Breast epithelium (tissue), 4 donors: ENCODE measurements at regions not wholly inside any gene's neighbourhood (a gene's known extent, or its start where the extent isn't known, plus 50 kb on each side); places are given as distances from the start of the nearest gene placed in this dataset.

Experiments
- DNase-seq, 2 donors: peaks; one replicate each; pipeline ENCODE4 v3.0.0-alpha.2; 2019; ENCODE audit warnings: low spot score in 2 of 2
- H3K27ac ChIP-seq, 2 donors: fragments of 200-600 bp; sonication (generic) in 1 of 2; one replicate each; pipeline ENCODE4 v1.5.1; 2016 to 2019; ENCODE audit warnings: mild to moderate bottlenecking in 1 of 2
- H3K27me3 ChIP-seq, 2 donors: fragments of 200-600 bp; sonication (generic) in 1 of 2; one replicate each; pipeline versions ENCODE4 v1.5.1 to v1.6.0; 2017 to 2019; ENCODE audit warnings: control low read depth in 1 of 2, mild to moderate bottlenecking in 1 of 2
- H3K36me3 ChIP-seq: fragments of 200-600 bp; one replicate; pipeline ENCODE4 v1.5.1; 2019
- H3K4me1 ChIP-seq, 2 donors: fragments of 200-600 bp; sonication (generic); one replicate each; pipeline ENCODE4 v1.5.1; 2016 to 2019; ENCODE audit warnings: control low read depth in 1 of 2
- H3K4me3 ChIP-seq, 3 donors: fragments of 200-600 bp; sonication (generic); 1 replicate in 2 of 3; 2 replicates in 1 of 3; pipeline ENCODE4 v1.5.1; 2016 to 2019; ENCODE audit warnings: mild to moderate bottlenecking in 3 of 3, moderate library complexity in 2 of 3
- H3K9me3 ChIP-seq, 2 donors: fragments of 200-600 bp; sonication (generic) in 1 of 2; one replicate each; pipeline ENCODE4 v1.5.1; 2016 to 2019; ENCODE audit warnings: control low read depth in 1 of 2
- POLR2A ChIP-seq: fragments of 450-650 bp; IDR thresholded peaks from one replicate; pipeline ENCODE4 v1.6.1; 2016; ENCODE audit warnings: antibody characterized with exemption, mild to moderate bottlenecking, moderate library complexity
- POLR2AphosphoS5 ChIP-seq, 3 donors: sonication (generic); formaldehyde crosslinking; IDR thresholded peaks; one replicate each; pipeline ENCODE4 v1.6.1; 2017; ENCODE audit warnings: antibody characterized with exemption in 3 of 3
- intact Hi-C: fragments of 100-400 bp; cut with DNase I; formaldehyde crosslinking; loops from one replicate; pipeline ENCODE4 v1.15.1; 2023; ENCODE audit warnings: low total_unique reads
- TF ChIP-seq, protein P1 (sequence below), 3 donors: fragments of 450-650 bp; IDR thresholded peaks; one replicate each; pipeline ENCODE4 v1.5.1; 2016 to 2017; ENCODE audit warnings: antibody characterized with exemption in 3 of 3, mild to moderate bottlenecking in 3 of 3, moderate library complexity in 3 of 3

DNA sequence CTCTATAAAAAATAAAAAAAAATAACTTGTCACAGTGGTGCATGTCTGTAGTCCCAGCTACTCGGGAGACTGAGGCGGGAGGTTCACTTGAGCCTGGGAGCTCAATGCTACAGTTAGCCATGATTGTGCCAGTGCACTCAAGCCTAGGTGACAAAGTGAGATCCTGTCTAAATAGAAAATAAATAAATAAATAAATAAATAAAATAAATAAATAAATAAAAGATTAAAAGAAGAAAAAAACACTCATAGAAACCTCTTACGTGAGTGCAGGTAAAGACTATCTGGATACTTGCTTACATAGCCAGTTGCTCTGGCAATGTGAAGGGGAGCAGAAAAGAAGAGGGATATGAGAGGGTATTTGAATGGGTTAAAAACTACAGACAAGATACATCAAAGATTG, 242.5 kb upstream of the PCDH15 start:
- no peak overlapping the region for H3K27ac ChIP-seq
- no peaks in the 10 kb centered on the region for H3K4me1 ChIP-seq
- no peak overlapping the region for H3K4me3 ChIP-seq
- H3K36me3 ChIP-seq = no peaks in the 10 kb centered on the region
- no peaks in the 10 kb centered on the region for H3K9me3 ChIP-seq
- no peak for TF ChIP-seq POLR2AphosphoS5 (IDR thresholded peaks at IDR 0.05)
- H3K27me3 ChIP-seq = no peaks in the 10 kb centered on the region
- intact Hi-C loops = no loop called here
- DNase-seq = no peak

DNA sequence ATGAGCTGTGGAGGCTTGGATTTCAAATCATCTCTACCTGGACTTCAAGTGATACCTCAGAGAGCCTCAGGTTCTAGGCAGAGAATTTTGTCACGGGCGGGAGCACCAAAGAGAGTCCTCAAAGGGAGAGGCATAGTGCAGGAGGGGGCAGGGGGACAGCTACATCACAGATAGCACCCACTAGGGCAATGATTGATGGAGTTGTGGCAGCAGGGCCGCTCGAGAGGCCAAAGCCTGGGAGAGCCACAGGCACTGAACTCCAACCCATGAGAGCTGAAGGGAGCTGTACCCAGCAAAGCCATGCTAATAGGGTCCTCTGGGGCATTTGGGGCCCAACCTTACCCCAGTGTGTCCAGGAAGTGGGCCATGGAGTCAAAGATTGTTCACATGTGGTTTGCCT, 232.0 kb upstream of the PCDH15 start:
- TF ChIP-seq POLR2A (no peak), POLR2AphosphoS5 (IDR thresholded peaks at IDR 0.05) (no peak)
- TF ChIP-seq, protein P1, sequence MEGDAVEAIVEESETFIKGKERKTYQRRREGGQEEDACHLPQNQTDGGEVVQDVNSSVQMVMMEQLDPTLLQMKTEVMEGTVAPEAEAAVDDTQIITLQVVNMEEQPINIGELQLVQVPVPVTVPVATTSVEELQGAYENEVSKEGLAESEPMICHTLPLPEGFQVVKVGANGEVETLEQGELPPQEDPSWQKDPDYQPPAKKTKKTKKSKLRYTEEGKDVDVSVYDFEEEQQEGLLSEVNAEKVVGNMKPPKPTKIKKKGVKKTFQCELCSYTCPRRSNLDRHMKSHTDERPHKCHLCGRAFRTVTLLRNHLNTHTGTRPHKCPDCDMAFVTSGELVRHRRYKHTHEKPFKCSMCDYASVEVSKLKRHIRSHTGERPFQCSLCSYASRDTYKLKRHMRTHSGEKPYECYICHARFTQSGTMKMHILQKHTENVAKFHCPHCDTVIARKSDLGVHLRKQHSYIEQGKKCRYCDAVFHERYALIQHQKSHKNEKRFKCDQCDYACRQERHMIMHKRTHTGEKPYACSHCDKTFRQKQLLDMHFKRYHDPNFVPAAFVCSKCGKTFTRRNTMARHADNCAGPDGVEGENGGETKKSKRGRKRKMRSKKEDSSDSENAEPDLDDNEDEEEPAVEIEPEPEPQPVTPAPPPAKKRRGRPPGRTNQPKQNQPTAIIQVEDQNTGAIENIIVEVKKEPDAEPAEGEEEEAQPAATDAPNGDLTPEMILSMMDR (IDR thresholded peaks at IDR 0.05) = no peak
- Histone ChIP-seq H3K9me3 (no peaks in the 10 kb centered on the region), H3K4me3 (no peak overlapping the region), H3K27ac (no peak overlapping the region), H3K27me3 (no peaks in the 10 kb centered on the region), H3K4me1 (no peaks in the 10 kb centered on the region), H3K36me3 (no peaks in the 10 kb centered on the region)
- intact Hi-C loops = no loop called here
- no peak for DNase-seq

DNA sequence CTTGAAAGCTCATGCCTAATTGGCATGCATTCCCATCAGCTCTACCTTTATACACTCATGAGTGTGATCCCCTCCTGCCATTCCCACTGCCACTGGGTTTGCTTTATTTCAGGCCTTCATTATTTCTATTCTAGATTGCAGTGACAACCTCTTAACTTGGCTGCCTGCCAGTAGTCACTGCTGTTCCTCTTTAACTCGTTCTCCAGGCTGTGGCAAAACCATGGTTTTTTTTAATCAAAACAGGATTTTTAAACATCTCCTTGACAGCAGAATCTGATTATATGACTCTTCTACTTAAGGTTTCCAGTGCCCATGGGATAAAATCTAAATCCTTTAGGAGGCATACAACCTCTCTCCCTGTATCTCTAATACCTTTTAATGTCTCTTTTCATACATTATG, 223.7 kb upstream of the PCDH15 start:
- Histone ChIP-seq H3K36me3 (no peaks in the 10 kb centered on the region), H3K27ac (no peak overlapping the region), H3K4me1 (no peaks in the 10 kb centered on the region), H3K4me3 (no peak overlapping the region), H3K27me3 (no peaks in the 10 kb centered on the region), H3K9me3 (no peaks in the 10 kb centered on the region)
- TF ChIP-seq POLR2A = no peak
- TF ChIP-seq POLR2AphosphoS5 (IDR thresholded peaks at IDR 0.05) = no peak
- TF ChIP-seq, protein P1 (IDR thresholded peaks at IDR 0.05) = no peak
- DNase-seq = no peak
- intact Hi-C loops = no loop called here

DNA sequence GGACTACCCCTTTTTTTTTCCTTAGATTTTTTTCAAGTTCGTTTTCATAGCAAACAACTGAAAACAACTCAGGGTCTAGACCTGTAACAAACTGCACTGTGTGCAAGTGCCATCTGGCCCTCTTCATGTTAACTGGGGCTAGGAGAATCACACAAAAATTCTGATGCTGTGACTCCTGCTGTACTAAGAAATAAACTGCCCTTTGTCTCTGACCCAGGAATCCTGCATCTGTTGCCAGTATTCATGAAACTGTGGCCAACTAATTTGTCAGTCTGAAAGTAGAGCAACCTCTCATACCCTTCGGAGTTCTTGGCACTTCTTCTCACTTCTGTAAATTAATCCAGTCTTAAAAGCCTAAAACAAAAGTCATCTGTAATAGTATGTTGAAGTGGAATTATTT, 218.4 kb upstream of the PCDH15 start:
- TF ChIP-seq, protein P1 (IDR thresholded peaks at IDR 0.05) = no peak
- no peak for TF ChIP-seq POLR2AphosphoS5 (IDR thresholded peaks at IDR 0.05)
- no peak overlapping the region for H3K4me3 ChIP-seq
- intact Hi-C loops = no loop called here
- H3K36me3 ChIP-seq = no peaks in the 10 kb centered on the region
- no peaks in the 10 kb centered on the region for H3K4me1 ChIP-seq
- no peaks in the 10 kb centered on the region for H3K9me3 ChIP-seq
- DNase-seq = no peak
- H3K27me3 ChIP-seq = no peaks in the 10 kb centered on the region
- H3K27ac ChIP-seq = no peak overlapping the region

DNA sequence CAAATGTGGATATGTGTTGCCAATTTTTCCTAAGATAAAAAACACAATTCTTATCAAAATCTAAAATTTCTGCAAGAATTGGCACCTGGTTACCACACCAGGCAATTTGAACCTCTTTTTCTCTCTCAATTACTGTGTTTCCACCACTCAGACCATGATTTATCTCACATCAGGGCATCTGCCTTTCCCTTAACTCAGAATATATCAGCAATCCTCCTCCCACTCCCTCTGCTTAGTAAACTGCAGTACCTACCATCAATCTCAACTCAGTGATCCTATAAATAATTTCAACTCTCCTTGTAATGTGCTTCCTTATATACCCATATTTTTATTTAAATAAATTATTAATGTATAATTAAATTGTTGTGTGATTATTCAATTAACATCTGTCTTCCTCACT, 212.3 kb upstream of the PCDH15 start:
- Histone ChIP-seq H3K27ac (no peak overlapping the region), H3K9me3 (no peaks in the 10 kb centered on the region), H3K4me3 (no peak overlapping the region), H3K36me3 (no peaks in the 10 kb centered on the region), H3K4me1 (no peaks in the 10 kb centered on the region), H3K27me3 (no peaks in the 10 kb centered on the region)
- DNase-seq = no peak
- TF ChIP-seq POLR2AphosphoS5 (IDR thresholded peaks at IDR 0.05) (no peak), POLR2A (no peak)
- TF ChIP-seq, protein P1 (IDR thresholded peaks at IDR 0.05) = no peak
- intact Hi-C loops = no loop called here

DNA sequence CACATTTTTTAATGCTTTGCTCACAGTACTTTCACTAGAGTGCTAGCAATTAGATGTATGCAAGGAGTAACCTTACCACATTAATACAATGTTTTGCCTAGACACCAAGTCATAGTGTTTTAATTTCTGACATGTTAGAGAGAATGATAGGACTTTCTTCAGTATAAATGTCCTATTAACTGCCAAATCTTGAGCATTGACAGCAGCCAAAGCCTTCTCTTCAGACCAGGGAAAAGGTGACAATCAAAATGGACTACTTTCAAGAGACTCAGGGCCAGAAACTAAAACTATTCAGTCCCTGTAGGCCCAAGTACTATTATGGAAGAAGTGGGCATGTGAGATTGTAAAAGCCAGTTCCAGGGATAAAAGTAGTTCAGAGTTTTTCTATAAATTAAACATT, 201.4 kb upstream of the PCDH15 start:
- no peak overlapping the region for H3K4me3 ChIP-seq
- no peaks in the 10 kb centered on the region for H3K36me3 ChIP-seq
- TF ChIP-seq POLR2AphosphoS5 (IDR thresholded peaks at IDR 0.05) (no peak), POLR2A (no peak)
- TF ChIP-seq, protein P1 (IDR thresholded peaks at IDR 0.05) = no peak
- intact Hi-C loops = no loop called here
- no peaks in the 10 kb centered on the region for H3K4me1 ChIP-seq
- no peak for DNase-seq
- H3K27me3 ChIP-seq = no peaks in the 10 kb centered on the region
- no peak overlapping the region for H3K27ac ChIP-seq
- no peaks in the 10 kb centered on the region for H3K9me3 ChIP-seq
